ENCODE measurements at regions not wholly inside any gene's neighbourhood (a gene's known extent, or its start where the extent isn't known, plus 50 kb on each side); places are given as distances from the start of the nearest gene placed in this dataset.

- no CpG with 5 or more reads among the region's 3 CpGs for WGBS, 2 donors (ENCODE audit: extremely low coverage in 2 of 2, insufficient read length in 2 of 2, insufficient replicate concordance in 1 of 2)
- no peak for DNase-seq (ENCODE audit: low spot score)
- Histone ChIP-seq H2BK120ac (ENCODE audit: low read depth, low read length) (no peak overlapping the region), H3K4me2 (ENCODE audit: insufficient read depth, low read length, poor library complexity, severe bottlenecking) (no peak overlapping the region), H2AFZ (ENCODE audit: low read length) (no peak overlapping the region), H3K14ac (ENCODE audit: low read length) (no peak overlapping the region), H2BK12ac (ENCODE audit: low read length) (no peak overlapping the region), H3K27ac (replicated peaks; ENCODE audit: low read length) (no peak overlapping the region), H3K79me1 (ENCODE audit: low read depth, low read length) (no peaks in the 10 kb centered on the region), H3K23ac (ENCODE audit: low read depth, low read length, poor library complexity) (no peak overlapping the region), H2BK15ac (ENCODE audit: low read length) (no peak overlapping the region), H3K18ac (ENCODE audit: low read length) (no peak overlapping the region), H4K91ac (ENCODE audit: low read depth, low read length, poor library complexity) (no peak overlapping the region), H3K36me3 (replicated peaks in 1 of 2; ENCODE audit: control insufficient read depth in 2 of 2, insufficient read depth in 2 of 2, low read length in 2 of 2) (no peaks in the 10 kb centered on the region), H4K8ac (ENCODE audit: low read depth, low read length) (no peak overlapping the region), H3K4me3 (ENCODE audit: low read length in 2 of 2) (no peak overlapping the region), H3K9me3 (replicated peaks in 1 of 2; ENCODE audit: control insufficient read depth in 2 of 2, insufficient read depth in 1 of 2, low read depth in 1 of 2, low read length in 2 of 2) (no peaks in the 10 kb centered on the region), H3K9ac (ENCODE audit: low read depth, low read length, poor library complexity) (no peak overlapping the region), H3K4ac (ENCODE audit: low read length) (no peak overlapping the region), H3K4me1 (ENCODE audit: control insufficient read depth in 2 of 2, insufficient read depth in 1 of 2, low read depth in 1 of 2, low read length in 2 of 2) (no peaks in the 10 kb centered on the region), H2BK5ac (ENCODE audit: low read length) (no peak overlapping the region), H3K27me3 (ENCODE audit: control insufficient read depth in 3 of 3, insufficient read depth in 3 of 3, low read depth in 1 of 3, low read length in 3 of 3) (no peaks in the 10 kb centered on the region), H2AK5ac (ENCODE audit: low read depth, low read length) (no peak overlapping the region)
Observed at GRCh38 chr1:104341944-104342343, 592.2 kb downstream of the AMY1C start.

DNA sequence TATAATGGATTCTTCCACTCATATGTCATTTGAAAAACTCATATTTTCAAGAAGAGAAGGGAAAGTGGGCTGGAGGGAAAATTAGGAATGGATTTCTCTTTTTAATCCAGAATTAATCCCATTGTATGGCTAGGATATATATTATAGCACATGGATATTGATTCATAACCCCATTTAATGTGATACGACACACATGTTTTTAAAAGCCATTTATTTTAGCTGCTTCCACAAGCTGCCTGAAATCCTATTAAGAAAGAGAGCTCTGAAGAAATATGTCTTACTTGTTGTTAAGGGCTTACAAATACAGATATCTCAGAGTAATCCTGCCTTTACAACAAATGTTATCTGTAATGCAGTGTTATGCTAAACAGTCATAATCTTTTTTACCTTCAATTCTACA, 598.6 kb downstream of the AMY1C start:
- H2BK120ac ChIP-seq (ENCODE audit: low read depth, low read length): no peak overlapping the region
- no peaks in the 10 kb centered on the region for H3K79me1 ChIP-seq (ENCODE audit: low read depth, low read length)
- H3K4me2 ChIP-seq (ENCODE audit: insufficient read depth, low read length, poor library complexity, severe bottlenecking): no peak overlapping the region
- H3K4ac ChIP-seq (ENCODE audit: low read length): no peak overlapping the region
- DNase-seq (ENCODE audit: low spot score): no peak
- H2BK15ac ChIP-seq (ENCODE audit: low read length): no peak overlapping the region
- H3K27ac ChIP-seq (replicated peaks; ENCODE audit: low read length): no peak overlapping the region
- H3K27me3 ChIP-seq (ENCODE audit: control insufficient read depth in 3 of 3, insufficient read depth in 3 of 3, low read depth in 1 of 3, low read length in 3 of 3): no peaks in the 10 kb centered on the region
- no peaks in the 10 kb centered on the region for H3K4me1 ChIP-seq (ENCODE audit: control insufficient read depth in 2 of 2, insufficient read depth in 1 of 2, low read depth in 1 of 2, low read length in 2 of 2)
- no peak overlapping the region for H2AFZ ChIP-seq (ENCODE audit: low read length)
- no peaks in the 10 kb centered on the region for H3K9me3 ChIP-seq (replicated peaks in 1 of 2; ENCODE audit: control insufficient read depth in 2 of 2, insufficient read depth in 1 of 2, low read depth in 1 of 2, low read length in 2 of 2)
- H2BK12ac ChIP-seq (ENCODE audit: low read length): no peak overlapping the region
- WGBS, 2 donors (ENCODE audit: extremely low coverage in 2 of 2, insufficient read length in 2 of 2, insufficient replicate concordance in 1 of 2): no CpG with 5 or more reads among the region's 1 CpG
- no peak overlapping the region for H3K14ac ChIP-seq (ENCODE audit: low read length)
- H3K18ac ChIP-seq (ENCODE audit: low read length): no peak overlapping the region
- no peak overlapping the region for H3K23ac ChIP-seq (ENCODE audit: low read depth, low read length, poor library complexity)
- H2BK5ac ChIP-seq (ENCODE audit: low read length): no peak overlapping the region
- no peak overlapping the region for H2AK5ac ChIP-seq (ENCODE audit: low read depth, low read length)
- no peak overlapping the region for H3K4me3 ChIP-seq (ENCODE audit: low read length in 2 of 2)
- H4K8ac ChIP-seq (ENCODE audit: low read depth, low read length): no peak overlapping the region
- no peak overlapping the region for H3K9ac ChIP-seq (ENCODE audit: low read depth, low read length, poor library complexity)
- no peak overlapping the region for H4K91ac ChIP-seq (ENCODE audit: low read depth, low read length, poor library complexity)
- H3K36me3 ChIP-seq (replicated peaks in 1 of 2; ENCODE audit: control insufficient read depth in 2 of 2, insufficient read depth in 2 of 2, low read length in 2 of 2): no peaks in the 10 kb centered on the region

DNA sequence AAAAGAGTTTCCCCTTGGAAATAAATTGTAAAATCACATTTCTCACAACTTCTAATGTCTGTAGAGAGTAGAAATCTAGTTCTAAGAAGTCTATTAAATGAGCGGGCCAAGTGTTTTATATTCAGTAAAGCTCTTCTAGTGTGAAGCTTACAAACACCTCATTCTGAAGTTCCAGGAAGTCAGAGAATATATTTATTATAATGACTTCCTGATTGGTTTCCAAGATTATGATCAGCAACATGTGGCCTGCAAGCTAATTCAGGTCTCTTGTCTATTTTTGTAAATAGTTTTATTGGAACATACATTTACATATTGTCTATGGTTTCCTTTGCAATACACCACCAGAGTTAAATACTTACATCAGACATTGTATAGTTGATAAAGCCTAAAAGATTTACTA, 603.9 kb downstream of the AMY1C start:
- DNase-seq (ENCODE audit: low spot score): no peak
- Histone ChIP-seq H2BK15ac (ENCODE audit: low read length) (no peak overlapping the region), H2AK5ac (ENCODE audit: low read depth, low read length) (no peak overlapping the region), H3K79me1 (ENCODE audit: low read depth, low read length) (no peaks in the 10 kb centered on the region), H3K4ac (ENCODE audit: low read length) (no peak overlapping the region), H3K23ac (ENCODE audit: low read depth, low read length, poor library complexity) (no peak overlapping the region), H4K8ac (ENCODE audit: low read depth, low read length) (no peak overlapping the region), H3K4me3 (ENCODE audit: low read length in 2 of 2) (no peak overlapping the region), H3K14ac (ENCODE audit: low read length) (no peak overlapping the region), H3K4me2 (ENCODE audit: insufficient read depth, low read length, poor library complexity, severe bottlenecking) (no peak overlapping the region), H3K18ac (ENCODE audit: low read length) (no peak overlapping the region), H2BK12ac (ENCODE audit: low read length) (no peak overlapping the region), H3K4me1 (ENCODE audit: control insufficient read depth in 2 of 2, insufficient read depth in 1 of 2, low read depth in 1 of 2, low read length in 2 of 2) (no peaks in the 10 kb centered on the region), H2BK120ac (ENCODE audit: low read depth, low read length) (no peak overlapping the region), H3K27ac (replicated peaks; ENCODE audit: low read length) (no peak overlapping the region), H4K91ac (ENCODE audit: low read depth, low read length, poor library complexity) (no peak overlapping the region), H3K9me3 (replicated peaks in 1 of 2; ENCODE audit: control insufficient read depth in 2 of 2, insufficient read depth in 1 of 2, low read depth in 1 of 2, low read length in 2 of 2) (no peaks in the 10 kb centered on the region), H2AFZ (ENCODE audit: low read length) (no peak overlapping the region), H2BK5ac (ENCODE audit: low read length) (no peak overlapping the region), H3K27me3 (ENCODE audit: control insufficient read depth in 3 of 3, insufficient read depth in 3 of 3, low read depth in 1 of 3, low read length in 3 of 3) (no peaks in the 10 kb centered on the region), H3K36me3 (replicated peaks in 1 of 2; ENCODE audit: control insufficient read depth in 2 of 2, insufficient read depth in 2 of 2, low read length in 2 of 2) (no peaks in the 10 kb centered on the region), H3K9ac (ENCODE audit: low read depth, low read length, poor library complexity) (no peak overlapping the region)
- WGBS, 2 donors (ENCODE audit: extremely low coverage in 2 of 2, insufficient read length in 2 of 2, insufficient replicate concordance in 1 of 2): no CpG with 5 or more reads among the region's 1 CpG

- Histone ChIP-seq H4K8ac (ENCODE audit: low read depth, low read length) (no peak overlapping the region), H3K23ac (ENCODE audit: low read depth, low read length, poor library complexity) (no peak overlapping the region), H2AFZ (ENCODE audit: low read length) (no peak overlapping the region), H3K4ac (ENCODE audit: low read length) (no peak overlapping the region), H2AK5ac (ENCODE audit: low read depth, low read length) (no peak overlapping the region), H3K14ac (ENCODE audit: low read length) (no peak overlapping the region), H3K9ac (ENCODE audit: low read depth, low read length, poor library complexity) (no peak overlapping the region), H3K79me1 (ENCODE audit: low read depth, low read length) (no peaks in the 10 kb centered on the region), H2BK15ac (ENCODE audit: low read length) (no peak overlapping the region), H4K91ac (ENCODE audit: low read depth, low read length, poor library complexity) (no peak overlapping the region), H3K27me3 (ENCODE audit: control insufficient read depth in 3 of 3, insufficient read depth in 3 of 3, low read depth in 1 of 3, low read length in 3 of 3) (no peaks in the 10 kb centered on the region), H2BK12ac (ENCODE audit: low read length) (no peak overlapping the region), H3K36me3 (replicated peaks in 1 of 2; ENCODE audit: control insufficient read depth in 2 of 2, insufficient read depth in 2 of 2, low read length in 2 of 2) (no peaks in the 10 kb centered on the region), H3K27ac (replicated peaks; ENCODE audit: low read length) (no peak overlapping the region), H3K4me3 (ENCODE audit: low read length in 2 of 2) (no peak overlapping the region), H3K9me3 (replicated peaks in 1 of 2; ENCODE audit: control insufficient read depth in 2 of 2, insufficient read depth in 1 of 2, low read depth in 1 of 2, low read length in 2 of 2) (no peaks in the 10 kb centered on the region), H3K4me1 (ENCODE audit: control insufficient read depth in 2 of 2, insufficient read depth in 1 of 2, low read depth in 1 of 2, low read length in 2 of 2) (peaks cover 0 to 5% of the 10 kb centered on the region in 2 donors), H3K18ac (ENCODE audit: low read length) (no peak overlapping the region), H2BK5ac (ENCODE audit: low read length) (no peak overlapping the region), H3K4me2 (ENCODE audit: insufficient read depth, low read length, poor library complexity, severe bottlenecking) (no peak overlapping the region), H2BK120ac (ENCODE audit: low read depth, low read length) (no peak overlapping the region)
- WGBS, 2 donors (ENCODE audit: extremely low coverage in 2 of 2, insufficient read length in 2 of 2, insufficient replicate concordance in 1 of 2): no CpG with 5 or more reads among the region's 1 CpG
- no peak for DNase-seq (ENCODE audit: low spot score)
Observed at GRCh38 chr1:104358086-104358485, 608.4 kb downstream of the AMY1C start.
